ENCODE measurements at regions not wholly inside any gene's neighbourhood (a gene's known extent, or its start where the extent isn't known, plus 50 kb on each side); places are given as distances from the start of the nearest gene placed in this dataset.

GRCh38 chr11:32030875-32031503 is 59.9 kb upstream of the RCN1 start:
- no peak for TF ChIP-seq CTCF (IDR thresholded peaks at IDR 0.05)
- DNase-seq (ENCODE audit: low spot score), result no peak
- no peak overlapping the region for H3K27ac ChIP-seq
- H3K4me3 ChIP-seq, result no peak overlapping the region

GRCh38 chr11:32029721-32030120 is 61.2 kb upstream of the RCN1 start:
- H3K4me3 ChIP-seq, result no peak overlapping the region
- no peak for DNase-seq (ENCODE audit: low spot score)
- TF ChIP-seq CTCF (IDR thresholded peaks at IDR 0.05), result no peak
- H3K27ac ChIP-seq, result no peak overlapping the region

GRCh38 chr11:32028201-32028600 is 62.7 kb upstream of the RCN1 start:
- no peak for TF ChIP-seq CTCF (IDR thresholded peaks at IDR 0.05)
- Histone ChIP-seq H3K27ac (no peak overlapping the region), H3K4me3 (no peak overlapping the region)
- DNase-seq (ENCODE audit: low spot score), result no peak

GRCh38 chr11:32026766-32027165 is 64.1 kb upstream of the RCN1 start:
- H3K4me3 ChIP-seq, result no peak overlapping the region
- H3K27ac ChIP-seq, result no peak overlapping the region
- DNase-seq (ENCODE audit: low spot score), result no peak
- TF ChIP-seq CTCF (IDR thresholded peaks at IDR 0.05), result no peak

- no peak for TF ChIP-seq CTCF (IDR thresholded peaks at IDR 0.05)
- no peak for DNase-seq (ENCODE audit: low spot score)
- H3K4me3 ChIP-seq, result no peak overlapping the region
- H3K27ac ChIP-seq, result no peak overlapping the region
Measured at GRCh38 chr11:32024948-32025347, 65.9 kb upstream of the RCN1 start.

- no peak for DNase-seq (ENCODE audit: low spot score)
- Histone ChIP-seq H3K27ac (no peak overlapping the region), H3K4me3 (no peak overlapping the region)
- TF ChIP-seq CTCF (IDR thresholded peaks at IDR 0.05), result no peak
Measured at GRCh38 chr11:32023370-32024305, 67.2 kb upstream of the RCN1 start.

GRCh38 chr11:32018672-32019071 is 72.2 kb upstream of the RCN1 start:
- H3K4me3 ChIP-seq, result no peak overlapping the region
- TF ChIP-seq CTCF (IDR thresholded peaks at IDR 0.05), result no peak
- no peak overlapping the region for H3K27ac ChIP-seq
- no peak for DNase-seq (ENCODE audit: low spot score)
